Esophagus muscularis mucosa (tissue), 4 donors: ENCODE measurements at regions not wholly inside any gene's neighbourhood (a gene's known extent, or its start where the extent isn't known, plus 50 kb on each side); places are given as distances from the start of the nearest gene placed in this dataset.

Source experiments
- EP300 ChIP-seq: sonication (generic); formaldehyde crosslinking; IDR thresholded peaks from one replicate; pipeline ENCODE4 v1.6.1; 2017; ENCODE audit warnings: antibody characterized with exemption
- POLR2A ChIP-seq: fragments of 450-650 bp; IDR thresholded peaks from one replicate; pipeline ENCODE4 v1.6.1; 2017; ENCODE audit warnings: antibody characterized with exemption, moderate library complexity, mild to moderate bottlenecking, low read depth
- TF ChIP-seq, protein P1 (sequence below), 3 experiments: fragments of 200-600 bp in 2 of 3; fragments of 450-650 bp in 1 of 3; sonication (generic) in 2 of 3; IDR thresholded peaks; one replicate each; pipeline ENCODE4 v1.5.1; 2017 to 2019; ENCODE audit warnings: antibody characterized with exemption in 3 of 3, mild to moderate bottlenecking in 2 of 3, moderate library complexity in 1 of 3

DNA sequence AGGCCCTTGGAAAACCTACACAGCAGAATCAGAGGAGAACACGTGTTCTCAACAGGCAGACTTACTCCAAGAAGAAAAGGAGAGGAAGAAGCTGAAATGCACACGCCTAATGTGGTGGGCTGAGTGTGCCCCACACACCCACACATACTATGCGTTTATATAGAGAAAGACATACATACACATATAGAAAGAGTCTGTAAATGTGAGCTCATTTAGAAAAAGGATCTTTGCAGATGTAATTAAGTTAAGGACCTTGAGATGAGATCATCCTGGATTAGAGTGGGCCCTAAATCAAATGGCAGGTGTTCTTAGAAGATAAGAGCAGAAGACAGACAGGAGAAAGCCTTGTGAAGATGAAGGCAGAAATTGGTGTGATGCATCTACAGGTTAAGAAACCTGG is 87.2 kb upstream of the KLF3 start:
- TF ChIP-seq, protein P1, sequence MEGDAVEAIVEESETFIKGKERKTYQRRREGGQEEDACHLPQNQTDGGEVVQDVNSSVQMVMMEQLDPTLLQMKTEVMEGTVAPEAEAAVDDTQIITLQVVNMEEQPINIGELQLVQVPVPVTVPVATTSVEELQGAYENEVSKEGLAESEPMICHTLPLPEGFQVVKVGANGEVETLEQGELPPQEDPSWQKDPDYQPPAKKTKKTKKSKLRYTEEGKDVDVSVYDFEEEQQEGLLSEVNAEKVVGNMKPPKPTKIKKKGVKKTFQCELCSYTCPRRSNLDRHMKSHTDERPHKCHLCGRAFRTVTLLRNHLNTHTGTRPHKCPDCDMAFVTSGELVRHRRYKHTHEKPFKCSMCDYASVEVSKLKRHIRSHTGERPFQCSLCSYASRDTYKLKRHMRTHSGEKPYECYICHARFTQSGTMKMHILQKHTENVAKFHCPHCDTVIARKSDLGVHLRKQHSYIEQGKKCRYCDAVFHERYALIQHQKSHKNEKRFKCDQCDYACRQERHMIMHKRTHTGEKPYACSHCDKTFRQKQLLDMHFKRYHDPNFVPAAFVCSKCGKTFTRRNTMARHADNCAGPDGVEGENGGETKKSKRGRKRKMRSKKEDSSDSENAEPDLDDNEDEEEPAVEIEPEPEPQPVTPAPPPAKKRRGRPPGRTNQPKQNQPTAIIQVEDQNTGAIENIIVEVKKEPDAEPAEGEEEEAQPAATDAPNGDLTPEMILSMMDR (IDR thresholded peaks at IDR 0.05) = no peak
- no peak for TF ChIP-seq POLR2A
- no peak for TF ChIP-seq EP300
